ENCODE measurements at regions not wholly inside any gene's neighbourhood (a gene's known extent, or its start where the extent isn't known, plus 50 kb on each side); places are given as distances from the start of the nearest gene placed in this dataset.

GRCh38 chr22:48972979-48973693 is 854.5 kb downstream of the BRD1 start:
- no peak for TF ChIP-seq CTCF (IDR thresholded peaks at IDR 0.05; ENCODE audit: insufficient read depth, low read length, poor library complexity, severe bottlenecking)
- no peak for TF ChIP-seq EZH2phosphoT487 (conservative IDR thresholded peaks at IDR 0.05; ENCODE audit: low read length)
